K562 (cell line): ENCODE measurements at regions not wholly inside any gene's neighbourhood (a gene's known extent, or its start where the extent isn't known, plus 50 kb on each side); places are given as distances from the start of the nearest gene placed in this dataset.

Source experiments
- ATAC-seq: fragments of 200-7000 bp; cut with Tn5 transposase; 3 replicates; pipeline ENCODE4 v1.9.1; 2020; ENCODE audit warnings: moderate library complexity
- BruUV-seq: library from RNA; stranded (reverse); fragments of 400-500 nt; replicated peaks from 2 replicates; lab custom pipeline; 2021; lab: Mats Ljungman, UMichigan
- CTCF ChIA-PET: fragments of 300-600 bp; formaldehyde crosslinking; extraction: SDS; loops from one replicate; lab custom pipeline; 2021; ENCODE audit warnings: low intra/inter-chr PET ratio; lab: Yijun Ruan, JAX
- POLR2A ChIA-PET: fragments of 300-600, 350-650 bp; sonication (Branson Sonifier 250); formaldehyde crosslinking; extraction: SDS; loops from one replicate; lab custom pipeline; 2021; ENCODE audit warnings: antibody characterized with exemption, inconsistent platforms; lab: Yijun Ruan, JAX
- DNase-seq, 4 experiments: peaks; one replicate each; pipeline versions ENCODE4 v3.0.0 to v3.0.0-alpha.2; 2011 to 2018; ENCODE audit warnings: low spot score in 3 of 4, mixed read lengths in 3 of 4; ENCODE audit errors: extremely low read depth in 1 of 4
- FAIRE-seq: peaks from 2 replicates; lab custom pipeline; 2011; peaks lifted over from hg19 to GRCh38; lab: Jason Lieb, UNC
- H2AFZ ChIP-seq: 2 replicates; pipeline ENCODE4 v1.6.0; 2011; ENCODE audit warnings: low read depth, low read length, control low read depth, inconsistent platforms
- H3K27ac ChIP-seq: fragments of 200-600 bp; 3 replicates; pipeline ENCODE4 v1.8.0; 2011; ENCODE audit warnings: low read depth, mild to moderate bottlenecking, control low read depth, inconsistent platforms, low read length, moderate library complexity, mixed read lengths; ENCODE audit errors: extremely low read depth
- H3K27me3 ChIP-seq, 2 experiments: fragments of 300-600 bp in 1 of 2; 2 replicates in 1 of 2; 3 replicates in 1 of 2; pipeline versions ENCODE4 v1.6.0 to v1.8.0; 2011; ENCODE audit warnings: inconsistent platforms in 2 of 2, low read length in 2 of 2, mild to moderate bottlenecking in 1 of 2, mixed read lengths in 1 of 2, moderate library complexity in 1 of 2; ENCODE audit not compliant: control insufficient read depth in 2 of 2, insufficient read depth in 2 of 2
- H3K36me3 ChIP-seq: fragments of 300-600 bp; 3 replicates; pipeline ENCODE4 v1.8.0; 2011; ENCODE audit warnings: mild to moderate bottlenecking, low read length, inconsistent platforms; ENCODE audit not compliant: control insufficient read depth, insufficient read depth
- H3K4me1 ChIP-seq, 2 experiments: fragments of 200-600 bp in 1 of 2; replicated peaks in 1 of 2; 2 replicates in 1 of 2; 3 replicates in 1 of 2; pipeline versions ENCODE4 v1.5.1 to v1.8.0; 2011; ENCODE audit warnings: inconsistent platforms in 2 of 2, low read length in 2 of 2, mild to moderate bottlenecking in 1 of 2, mixed read lengths in 1 of 2, moderate library complexity in 1 of 2; ENCODE audit not compliant: control insufficient read depth in 2 of 2, insufficient read depth in 2 of 2
- H3K4me2 ChIP-seq: 2 replicates; pipeline ENCODE4 v1.6.1; 2011; ENCODE audit warnings: low read length, control low read depth, inconsistent platforms, mixed read lengths; ENCODE audit not compliant: insufficient read depth
- H3K4me3 ChIP-seq: fragments of 200-600 bp; sonication (generic), shearing (Covaris generic); 2 replicates; pipeline ENCODE4 v1.5.1; 2016; ENCODE audit warnings: control low read depth, inconsistent platforms
- H3K79me2 ChIP-seq: fragments of 200-600 bp; 3 replicates; pipeline ENCODE4 v1.8.0; 2011; ENCODE audit warnings: low read length, inconsistent platforms; ENCODE audit not compliant: control insufficient read depth, insufficient read depth
- H3K9ac ChIP-seq, 2 experiments: 2 replicates each; pipeline versions ENCODE4 v1.6.0 to v1.6.1; 2011; ENCODE audit warnings: low read depth in 2 of 2, low read length in 2 of 2, control low read depth in 1 of 2, inconsistent platforms in 1 of 2, mild to moderate bottlenecking in 1 of 2, mixed read lengths in 1 of 2; ENCODE audit not compliant: insufficient read depth in 1 of 2
- H3K9me1 ChIP-seq: one replicate; pipeline ENCODE4 v1.6.0; 2011; ENCODE audit warnings: inconsistent platforms, mild to moderate bottlenecking, low read length, moderate library complexity; ENCODE audit not compliant: control insufficient read depth, insufficient read depth
- H3K9me3 ChIP-seq: replicated peaks from 2 replicates; pipeline ENCODE4 v1.5.1; 2011; ENCODE audit warnings: low read depth, low read length, inconsistent platforms; ENCODE audit not compliant: control insufficient read depth, insufficient read depth
- H4K20me1 ChIP-seq: replicated peaks from 2 replicates; pipeline ENCODE4 v1.6.1; 2011; ENCODE audit warnings: low read length, inconsistent platforms, mixed read lengths; ENCODE audit not compliant: control insufficient read depth, insufficient read depth
- CAMTA2 ChIP-seq: fragments of 250-450 bp; sonication (Bioruptor Pico); conservative IDR thresholded peaks from 2 replicates; pipeline ENCODE4 v1.5.1; 2022
- CHD2 ChIP-seq: IDR thresholded peaks from 2 replicates; pipeline ENCODE4 v1.6.1; 2011; ENCODE audit warnings: low read depth, low read length
- COPS2 ChIP-seq: fragments of 450-650 bp; conservative IDR thresholded peaks from 2 replicates; pipeline ENCODE4 v1.6.1; 2016; ENCODE audit warnings: mild to moderate bottlenecking, moderate library complexity
- EWSR1 ChIP-seq: fragments of 450-650 bp; IDR thresholded peaks from 2 replicates; pipeline ENCODE4 v1.6.1; 2018; ENCODE audit warnings: borderline replicate concordance, mild to moderate bottlenecking, low read depth, moderate library complexity; ENCODE audit not compliant: partially characterized antibody
- FIP1L1 ChIP-seq: fragments of 200-400 bp; formaldehyde crosslinking; IDR thresholded peaks from 2 replicates; pipeline ENCODE4 v1.6.1; 2018; ENCODE audit warnings: mild to moderate bottlenecking, low read depth, low read length; ENCODE audit not compliant: poor library complexity, severe bottlenecking
- FOXK2 ChIP-seq, 2 experiments: fragments of 450-650 bp; IDR thresholded peaks in 1 of 2; conservative IDR thresholded peaks in 1 of 2; 2 replicates each; pipeline ENCODE4 v1.6.1; 2016; ENCODE audit warnings: low read depth in 2 of 2, mild to moderate bottlenecking in 1 of 2
- GATAD2A ChIP-seq: fragments of 450-650 bp; IDR thresholded peaks from 2 replicates; pipeline ENCODE4 v1.6.1; 2017
- HEY1 ChIP-seq: fragments of 250-450 bp; sonication (Bioruptor Pico); IDR thresholded peaks from 2 replicates; pipeline ENCODE4 v1.5.0; 2020; ENCODE audit warnings: mild to moderate bottlenecking, moderate library complexity, borderline replicate concordance
- HMGN3 ChIP-seq: IDR thresholded peaks from 2 replicates; pipeline ENCODE4 v1.6.1; 2011; ENCODE audit warnings: borderline replicate concordance, low read depth, mild to moderate bottlenecking, mixed read lengths, low read length; ENCODE audit not compliant: insufficient read length; ENCODE audit errors: extremely low read depth
- KLF16 ChIP-seq: IDR thresholded peaks from 2 replicates; pipeline ENCODE4 v1.6.1; 2016; ENCODE audit warnings: antibody characterized with exemption
- MTA3 ChIP-seq: fragments of 450-650 bp; formaldehyde crosslinking; IDR thresholded peaks from 2 replicates; pipeline ENCODE4 v1.6.1; 2017; ENCODE audit warnings: mild to moderate bottlenecking, borderline replicate concordance
- PCBP1 ChIP-seq: fragments of 200-400 bp; formaldehyde crosslinking; IDR thresholded peaks from 2 replicates; pipeline ENCODE4 v1.6.1; 2018; ENCODE audit warnings: mild to moderate bottlenecking, low read depth, low read length; ENCODE audit not compliant: poor library complexity, severe bottlenecking
- POLR2H ChIP-seq: IDR thresholded peaks from 2 replicates; pipeline ENCODE4 v1.6.1; 2016; ENCODE audit warnings: missing genetic modification characterization, low read depth, mild to moderate bottlenecking, control low read depth, missing compliant biosample characterization, moderate library complexity
- TOE1 ChIP-seq, 2 experiments: fragments of 450-650 bp in 1 of 2; sonication (generic) in 1 of 2; formaldehyde crosslinking in 1 of 2; IDR thresholded peaks; 2 replicates each; pipeline versions ENCODE4 v1.7.1 to v1.8.0; 2016 to 2022; ENCODE audit warnings: borderline replicate concordance in 2 of 2, mild to moderate bottlenecking in 2 of 2, antibody characterized with exemption in 1 of 2, inconsistent platforms in 1 of 2, low read depth in 1 of 2, missing genetic modification reagents in 1 of 2, moderate library complexity in 1 of 2
- ZNF695 ChIP-seq: fragments of 450-650 bp; formaldehyde crosslinking; IDR thresholded peaks from 2 replicates; pipeline ENCODE4 v1.4.0; 2020; ENCODE audit warnings: mild to moderate bottlenecking, moderate library complexity
- WGBS: fragments of 100-300 bp; shearing (Covaris generic); methylation state at CpG from one replicate; pipeline ENCODE4 v1.1.6; 2016; ENCODE audit warnings: low coverage, mixed read lengths; ENCODE audit not compliant: insufficient coverage; ENCODE audit errors: missing lambda C conversion rate; 5-methylcytosine and 5-hydroxymethylcytosine counted together
- in situ Hi-C: fragments of 300-500 bp; cut with MboI; formaldehyde crosslinking; loops from 4 replicates; pipeline ENCODE4 v1.15.0; 2018; ENCODE audit warnings: inconsistent platforms, mixed read lengths
- intact Hi-C: fragments of 100-400 bp; cut with micrococcal nuclease; formaldehyde crosslinking; loops from 2 replicates; pipeline ENCODE4 v1.14.2; 2022
- TF ChIP-seq, protein P1 (sequence below): sonication (generic); formaldehyde crosslinking; IDR thresholded peaks from 2 replicates; pipeline ENCODE4 v1.8.1; 2023; ENCODE audit warnings: mild to moderate bottlenecking, missing genetic modification reagents, moderate library complexity
- TF ChIP-seq, protein P2 (sequence below): fragments of 250-450 bp; sonication (Bioruptor Pico); IDR thresholded peaks from 2 replicates; pipeline ENCODE4 v1.5.0; 2020; ENCODE audit warnings: mild to moderate bottlenecking

DNA sequence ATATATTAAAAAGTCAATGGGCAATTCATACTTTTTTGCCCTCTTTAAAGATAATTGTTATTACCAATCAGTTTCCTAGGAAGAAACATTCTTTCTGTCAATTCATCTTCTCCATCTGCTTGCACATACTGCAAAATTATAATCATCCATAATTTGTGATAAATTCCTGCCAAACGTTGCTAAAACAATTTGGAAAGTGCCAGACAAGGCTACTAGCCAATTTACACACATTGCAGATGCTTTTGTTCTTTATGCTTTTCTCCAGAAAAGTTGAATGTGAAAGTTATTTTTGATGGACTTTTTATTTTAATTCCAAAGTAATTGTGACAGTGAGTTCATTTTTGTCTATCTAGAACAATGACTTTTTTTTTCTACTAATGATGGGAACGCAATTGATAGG is 992.8 kb upstream of the ADGRL2 start:
- in situ Hi-C loops (no loop called here), intact Hi-C loops (no loop called here)
- FAIRE-seq (no peak), ATAC-seq (no peak), DNase-seq (no peak)
- Histone ChIP-seq H4K20me1 (no peaks in the 10 kb centered on the region), H2AFZ (no peak overlapping the region), H3K4me3 (no peak overlapping the region), H3K27me3 (no peaks in the 10 kb centered on the region), H3K36me3 (no peaks in the 10 kb centered on the region), H3K4me2 (no peak overlapping the region), H3K79me2 (no peaks in the 10 kb centered on the region), H3K9me1 (no peaks in the 10 kb centered on the region), H3K27ac (no peak overlapping the region), H3K9me3 (no peaks in the 10 kb centered on the region; the same call in 1 of the 2 replicates), H3K4me1 (no peaks in the 10 kb centered on the region), H3K9ac (no peak overlapping the region)
- no peak for TF ChIP-seq MTA3
- TF ChIP-seq TOE1 (IDR thresholded peaks at IDR 0.05; ENCODE audit: borderline replicate concordance): no peak
- no peak for TF ChIP-seq TOE1 (CRISPR knock-in tag; IDR thresholded peaks at IDR 0.05; ENCODE audit: borderline replicate concordance, low read depth)
- TF ChIP-seq, protein P1, sequence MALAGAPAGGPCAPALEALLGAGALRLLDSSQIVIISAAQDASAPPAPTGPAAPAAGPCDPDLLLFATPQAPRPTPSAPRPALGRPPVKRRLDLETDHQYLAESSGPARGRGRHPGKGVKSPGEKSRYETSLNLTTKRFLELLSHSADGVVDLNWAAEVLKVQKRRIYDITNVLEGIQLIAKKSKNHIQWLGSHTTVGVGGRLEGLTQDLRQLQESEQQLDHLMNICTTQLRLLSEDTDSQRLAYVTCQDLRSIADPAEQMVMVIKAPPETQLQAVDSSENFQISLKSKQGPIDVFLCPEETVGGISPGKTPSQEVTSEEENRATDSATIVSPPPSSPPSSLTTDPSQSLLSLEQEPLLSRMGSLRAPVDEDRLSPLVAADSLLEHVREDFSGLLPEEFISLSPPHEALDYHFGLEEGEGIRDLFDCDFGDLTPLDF: no peak
- TF ChIP-seq, protein P2, sequence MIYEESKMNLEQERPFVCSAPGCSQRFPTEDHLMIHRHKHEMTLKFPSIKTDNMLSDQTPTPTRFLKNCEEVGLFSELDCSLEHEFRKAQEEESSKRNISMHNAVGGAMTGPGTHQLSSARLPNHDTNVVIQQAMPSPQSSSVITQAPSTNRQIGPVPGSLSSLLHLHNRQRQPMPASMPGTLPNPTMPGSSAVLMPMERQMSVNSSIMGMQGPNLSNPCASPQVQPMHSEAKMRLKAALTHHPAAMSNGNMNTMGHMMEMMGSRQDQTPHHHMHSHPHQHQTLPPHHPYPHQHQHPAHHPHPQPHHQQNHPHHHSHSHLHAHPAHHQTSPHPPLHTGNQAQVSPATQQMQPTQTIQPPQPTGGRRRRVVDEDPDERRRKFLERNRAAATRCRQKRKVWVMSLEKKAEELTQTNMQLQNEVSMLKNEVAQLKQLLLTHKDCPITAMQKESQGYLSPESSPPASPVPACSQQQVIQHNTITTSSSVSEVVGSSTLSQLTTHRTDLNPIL (CRISPR knock-in tag): no peak
- no peak for TF ChIP-seq KLF16
- no peak for TF ChIP-seq COPS2
- no peak for TF ChIP-seq HEY1 (CRISPR knock-in tag)
- no peak for TF ChIP-seq PCBP1
- no peak for TF ChIP-seq FIP1L1
- TF ChIP-seq FOXK2 (conservative IDR thresholded peaks at IDR 0.05 in 1 of 2, IDR thresholded peaks at IDR 0.05 in 1 of 2; ENCODE audit: low read depth in 2 of 2): no peak
- TF ChIP-seq ZNF695: no peak
- TF ChIP-seq CAMTA2: no peak
- TF ChIP-seq EWSR1: no peak
- TF ChIP-seq GATAD2A: no peak
- no peak for TF ChIP-seq HMGN3
- TF ChIP-seq POLR2H (tag): no peak
- no peak for TF ChIP-seq CHD2
- WGBS: 6% methylated on average over 2 of the region's 2 CpGs
- ChIA-PET POLR2A (no interaction called here), CTCF (no interaction called here)
- BruUV-seq: no TSS peak
